ENCODE measurements at regions not wholly inside any gene's neighbourhood (a gene's known extent, or its start where the extent isn't known, plus 50 kb on each side); places are given as distances from the start of the nearest gene placed in this dataset.

GRCh38 chr9:86751956-86752355 lies 195.3 kb downstream of the GAS1 start:
- TF ChIP-seq CTCF (conservative IDR thresholded peaks at IDR 0.05; ENCODE audit: low read depth) = no peak
- CTCF ChIA-PET = interaction anchor here (0.6 to 0.7 kb wide), 2 partner anchors 233 to 244 kb away, joined by 3 to 4 read pairs; no protein-coding TSS in a partner anchor

GRCh38 chr9:86751207-86751606 lies 196.1 kb downstream of the GAS1 start:
- ChIA-PET POLR2A (ENCODE audit: low non-redundant PET) (no interaction called here), CTCF (no interaction called here)
- TF ChIP-seq CTCF (conservative IDR thresholded peaks at IDR 0.05; ENCODE audit: low read depth) = no peak
- no peak overlapping the region for H3K27ac ChIP-seq
- DNase-seq (ENCODE audit: low spot score) = no peak

More at GRCh38 chr9:86751956-86752355, 195.3 kb downstream of the GAS1 start:
- H3K27ac ChIP-seq = no peak overlapping the region
- POLR2A ChIA-PET (ENCODE audit: low non-redundant PET) = no interaction called here
- DNase-seq (ENCODE audit: low spot score) = no peak

GRCh38 chr9:86749894-86750255 lies 197.4 kb downstream of the GAS1 start:
- no peak overlapping the region for H3K27ac ChIP-seq
- POLR2A ChIA-PET (ENCODE audit: low non-redundant PET) = no interaction called here
- CTCF ChIA-PET = interaction anchor here (0.6 kb wide), 1 partner anchor 17 kb away, joined by 5 read pairs; no protein-coding TSS in a partner anchor

GRCh38 chr9:86749161-86749893 lies 198.0 kb downstream of the GAS1 start:
- TF ChIP-seq CTCF (conservative IDR thresholded peaks at IDR 0.05; ENCODE audit: low read depth) = no peak
- no peak overlapping the region for H3K27ac ChIP-seq
- ChIA-PET POLR2A (ENCODE audit: low non-redundant PET) (no interaction called here), CTCF (interaction anchor here (0.5 to 0.6 kb wide), 2 partner anchors 17 to 1081 kb away, joined by 4 to 5 read pairs; no protein-coding TSS in a partner anchor)
- no peak for DNase-seq (ENCODE audit: low spot score)

More at GRCh38 chr9:86749894-86750255, 197.4 kb downstream of the GAS1 start:
- no peak for DNase-seq (ENCODE audit: low spot score)
- TF ChIP-seq CTCF (conservative IDR thresholded peaks at IDR 0.05; ENCODE audit: low read depth) = no peak

GRCh38 chr9:86747711-86748110 lies 199.6 kb downstream of the GAS1 start:
- CTCF ChIA-PET = interaction anchor here (0.6 kb wide), 1 partner anchor 290 kb away, joined by 5 read pairs; no protein-coding TSS in a partner anchor
- no peak overlapping the region for H3K27ac ChIP-seq
- no peak for DNase-seq (ENCODE audit: low spot score)
- no peak for TF ChIP-seq CTCF (conservative IDR thresholded peaks at IDR 0.05; ENCODE audit: low read depth)
- POLR2A ChIA-PET (ENCODE audit: low non-redundant PET) = no interaction called here

GRCh38 chr9:86741311-86742208 lies 205.7 kb downstream of the GAS1 start:
- no peak for TF ChIP-seq CTCF (conservative IDR thresholded peaks at IDR 0.05; ENCODE audit: low read depth)
- ChIA-PET POLR2A (ENCODE audit: low non-redundant PET) (no interaction called here), CTCF (interaction anchor here (0.6 kb wide), 1 partner anchor 10 kb away, joined by 3 read pairs; no protein-coding TSS in a partner anchor)
- peak; percentile 92 for DNase-seq (ENCODE audit: low spot score)
- peak overlapping the region; percentile 61 for H3K27ac ChIP-seq

All from RWPE1 (cell line).